DND-41 (cell line): ENCODE measurements at regions not wholly inside any gene's neighbourhood (a gene's known extent, or its start where the extent isn't known, plus 50 kb on each side); places are given as distances from the start of the nearest gene placed in this dataset.

Source experiments
- ATAC-seq: fragments of 200-7000 bp; cut with Tn5 transposase; 3 replicates; pipeline ENCODE4 v1.9.1; 2021; ENCODE audit warnings: low read depth; ENCODE audit not compliant: insufficient read depth
- DNase-seq: peaks from one replicate; pipeline ENCODE4 v3.0.0-alpha.2; 2020
- H2AFZ ChIP-seq: 2 replicates; pipeline ENCODE4 v1.6.0; 2012; ENCODE audit warnings: low read depth, low read length
- H3K27ac ChIP-seq: 2 replicates; pipeline ENCODE4 v1.5.1; 2012; ENCODE audit warnings: low read length, inconsistent platforms
- H3K27me3 ChIP-seq: fragments of 200-600 bp; sonication (generic); 2 replicates; pipeline ENCODE4 v1.6.0; 2012; ENCODE audit warnings: low read length, mild to moderate bottlenecking, inconsistent platforms; ENCODE audit not compliant: insufficient read depth, poor library complexity
- H3K36me3 ChIP-seq: 2 replicates; pipeline ENCODE4 v1.5.1; 2012; ENCODE audit warnings: low read length, inconsistent platforms; ENCODE audit not compliant: insufficient read depth
- H3K4me1 ChIP-seq: 2 replicates; pipeline ENCODE4 v1.5.1; 2012; ENCODE audit warnings: mild to moderate bottlenecking, low read length; ENCODE audit not compliant: insufficient read depth
- H3K4me2 ChIP-seq: 2 replicates; pipeline ENCODE4 v1.6.0; 2012; ENCODE audit warnings: mild to moderate bottlenecking, moderate library complexity, low read length, inconsistent platforms; ENCODE audit not compliant: insufficient read depth
- H3K4me3 ChIP-seq, 2 experiments: fragments of 200-600 bp in 1 of 2; shearing (Covaris generic) in 1 of 2; 2 replicates each; pipeline ENCODE4 v1.5.1; 2012 to 2016; ENCODE audit warnings: inconsistent platforms in 2 of 2, low read length in 2 of 2, mild to moderate bottlenecking in 2 of 2, low read depth in 1 of 2, moderate library complexity in 1 of 2
- H3K79me2 ChIP-seq: 2 replicates; pipeline ENCODE4 v1.6.0; 2012; ENCODE audit warnings: low read length, inconsistent platforms; ENCODE audit not compliant: insufficient read depth
- H3K9ac ChIP-seq: 2 replicates; pipeline ENCODE4 v1.6.0; 2012; ENCODE audit warnings: low read depth, mild to moderate bottlenecking, inconsistent platforms, low read length, moderate library complexity
- H3K9me3 ChIP-seq: 2 replicates; pipeline ENCODE4 v1.5.1; 2012; ENCODE audit warnings: low read length, moderate library complexity, mild to moderate bottlenecking, inconsistent platforms; ENCODE audit not compliant: insufficient read depth, severe bottlenecking
- H4K20me1 ChIP-seq: 2 replicates; pipeline ENCODE4 v1.6.0; 2012; ENCODE audit warnings: low read length; ENCODE audit not compliant: insufficient read depth
- EZH2 ChIP-seq: IDR thresholded peaks from 3 replicates; pipeline ENCODE4 v1.6.1; 2012; ENCODE audit warnings: borderline replicate concordance, low read depth, mild to moderate bottlenecking, moderate library complexity, low read length, inconsistent platforms; ENCODE audit not compliant: severe bottlenecking
- TF ChIP-seq, protein P1 (sequence below): IDR thresholded peaks from 2 replicates; pipeline ENCODE4 v1.5.1; 2012; ENCODE audit warnings: borderline replicate concordance, low read length, moderate library complexity, mild to moderate bottlenecking; ENCODE audit not compliant: poor library complexity, severe bottlenecking; ENCODE audit errors: extremely low read depth

DNA sequence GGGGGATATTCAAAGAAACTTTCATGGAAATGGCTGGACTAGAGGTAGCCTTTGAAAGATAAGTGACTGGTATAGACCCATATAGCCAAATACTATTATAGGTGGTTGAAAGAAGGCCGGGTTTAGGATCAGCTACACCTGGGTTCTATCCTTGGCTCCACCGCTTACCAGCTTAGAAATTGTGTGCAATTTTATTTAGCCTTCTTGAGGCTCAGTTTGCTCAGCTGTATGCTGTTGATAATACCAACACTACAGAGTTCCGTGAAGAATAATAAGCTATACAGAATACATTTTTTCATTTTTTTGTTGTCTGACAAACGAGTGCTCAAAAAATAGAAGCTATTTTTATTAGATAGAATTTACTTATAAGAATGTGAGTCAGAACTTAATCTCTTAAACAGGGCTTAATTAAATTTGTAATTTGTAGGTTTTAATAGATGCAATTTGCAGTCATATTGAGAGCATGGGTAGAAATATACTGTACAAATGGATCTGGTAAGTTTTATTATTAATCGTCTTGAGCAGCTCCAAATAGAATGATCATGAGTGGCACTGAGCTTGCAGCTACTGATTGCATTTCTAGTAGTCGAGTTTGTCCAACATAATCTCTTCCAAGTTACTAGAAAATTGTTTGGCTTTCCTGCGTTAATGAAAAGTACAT is 164.3 kb upstream of the PHYHIPL start:
- DNase-seq (no peak), ATAC-seq (no peak)
- Histone ChIP-seq H3K4me2 (no peak overlapping the region), H3K79me2 (no peaks in the 10 kb centered on the region), H3K9me3 (no peaks in the 10 kb centered on the region), H3K27ac (no peak overlapping the region), H3K36me3 (no peaks in the 10 kb centered on the region), H2AFZ (no peak overlapping the region), H4K20me1 (no peaks in the 10 kb centered on the region), H3K27me3 (no peaks in the 10 kb centered on the region), H3K9ac (no peak overlapping the region), H3K4me1 (no peaks in the 10 kb centered on the region), H3K4me3 (no peak overlapping the region)
- no peak for TF ChIP-seq EZH2
- TF ChIP-seq, protein P1, sequence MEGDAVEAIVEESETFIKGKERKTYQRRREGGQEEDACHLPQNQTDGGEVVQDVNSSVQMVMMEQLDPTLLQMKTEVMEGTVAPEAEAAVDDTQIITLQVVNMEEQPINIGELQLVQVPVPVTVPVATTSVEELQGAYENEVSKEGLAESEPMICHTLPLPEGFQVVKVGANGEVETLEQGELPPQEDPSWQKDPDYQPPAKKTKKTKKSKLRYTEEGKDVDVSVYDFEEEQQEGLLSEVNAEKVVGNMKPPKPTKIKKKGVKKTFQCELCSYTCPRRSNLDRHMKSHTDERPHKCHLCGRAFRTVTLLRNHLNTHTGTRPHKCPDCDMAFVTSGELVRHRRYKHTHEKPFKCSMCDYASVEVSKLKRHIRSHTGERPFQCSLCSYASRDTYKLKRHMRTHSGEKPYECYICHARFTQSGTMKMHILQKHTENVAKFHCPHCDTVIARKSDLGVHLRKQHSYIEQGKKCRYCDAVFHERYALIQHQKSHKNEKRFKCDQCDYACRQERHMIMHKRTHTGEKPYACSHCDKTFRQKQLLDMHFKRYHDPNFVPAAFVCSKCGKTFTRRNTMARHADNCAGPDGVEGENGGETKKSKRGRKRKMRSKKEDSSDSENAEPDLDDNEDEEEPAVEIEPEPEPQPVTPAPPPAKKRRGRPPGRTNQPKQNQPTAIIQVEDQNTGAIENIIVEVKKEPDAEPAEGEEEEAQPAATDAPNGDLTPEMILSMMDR = no peak

DNA sequence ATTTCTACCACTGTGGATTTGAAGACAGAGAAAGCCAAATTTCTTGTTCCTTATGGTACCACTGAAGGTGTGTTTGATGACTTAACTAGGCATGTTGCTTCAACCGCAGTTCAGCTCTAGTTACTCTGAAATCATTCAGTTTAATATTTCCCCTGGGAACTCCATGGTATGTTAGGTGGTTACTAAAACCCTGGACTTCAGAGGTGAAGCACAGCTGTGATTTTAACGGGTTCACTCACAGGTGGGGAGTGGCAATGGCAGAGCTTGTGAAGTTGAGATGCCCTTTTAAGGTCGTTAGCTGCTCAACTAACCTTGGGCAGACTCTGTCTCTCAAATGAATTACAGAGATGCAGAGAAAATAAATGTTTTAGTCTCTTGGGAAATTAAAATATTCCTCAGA is 163.6 kb upstream of the PHYHIPL start:
- TF ChIP-seq, protein P1 = no peak
- no peak for TF ChIP-seq EZH2
- DNase-seq (no peak), ATAC-seq (no peak)
- H3K4me1 ChIP-seq = no peaks in the 10 kb centered on the region
- no peak overlapping the region for H3K9ac ChIP-seq
- no peak overlapping the region for H3K4me2 ChIP-seq
- no peaks in the 10 kb centered on the region for H3K27me3 ChIP-seq
- no peaks in the 10 kb centered on the region for H3K79me2 ChIP-seq
- no peak overlapping the region for H3K4me3 ChIP-seq
- H3K27ac ChIP-seq = no peak overlapping the region
- no peaks in the 10 kb centered on the region for H3K36me3 ChIP-seq
- no peaks in the 10 kb centered on the region for H3K9me3 ChIP-seq
- H2AFZ ChIP-seq = no peak overlapping the region
- H4K20me1 ChIP-seq = no peaks in the 10 kb centered on the region

DNA sequence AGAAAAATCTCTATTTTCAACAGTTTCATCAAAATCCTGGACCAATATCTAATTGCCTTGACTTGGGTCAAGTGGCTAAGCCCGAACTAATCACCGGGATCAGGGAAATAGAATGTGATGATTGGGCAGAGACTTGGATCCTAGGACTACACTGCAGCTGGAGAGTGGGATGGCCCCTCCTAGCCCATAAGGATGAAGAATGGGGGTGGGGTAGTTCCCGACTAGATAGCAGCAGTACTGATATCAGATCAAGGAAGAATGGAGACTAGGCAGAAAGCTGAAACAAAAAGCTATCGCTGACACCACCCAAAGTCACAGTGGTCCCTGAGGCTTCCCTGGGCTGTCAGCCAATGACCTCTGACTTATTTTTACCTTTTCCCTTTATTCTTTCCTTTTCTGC is 160.4 kb upstream of the PHYHIPL start:
- Histone ChIP-seq H4K20me1 (no peaks in the 10 kb centered on the region), H3K4me3 (no peak overlapping the region), H3K79me2 (no peaks in the 10 kb centered on the region), H3K9me3 (no peaks in the 10 kb centered on the region), H2AFZ (no peak overlapping the region), H3K27me3 (no peaks in the 10 kb centered on the region), H3K9ac (no peak overlapping the region), H3K4me1 (no peaks in the 10 kb centered on the region), H3K4me2 (no peak overlapping the region), H3K36me3 (no peaks in the 10 kb centered on the region), H3K27ac (no peak overlapping the region)
- ATAC-seq (no peak), DNase-seq (no peak)
- no peak for TF ChIP-seq EZH2
- TF ChIP-seq, protein P1 = no peak
